ENCODE measurements at regions not wholly inside any gene's neighbourhood (a gene's known extent, or its start where the extent isn't known, plus 50 kb on each side); places are given as distances from the start of the nearest gene placed in this dataset.

GRCh38 chr9:118109542-118109941 is 405.3 kb downstream of the TLR4 start:
- TF ChIP-seq CTCF (optimal IDR thresholded peaks at IDR 0.05 in 1 of 3, IDR thresholded peaks at IDR 0.05 in 1 of 3, conservative IDR thresholded peaks at IDR 0.05 in 1 of 3; ENCODE audit: extremely low read depth in 1 of 3, insufficient read depth in 2 of 3, low read length in 3 of 3) (no peak), EZH2 (IDR thresholded peaks at IDR 0.05; ENCODE audit: low read length) (no peak)
- H3K27ac ChIP-seq (ENCODE audit: control insufficient read depth, insufficient read depth, low read length) = no peak overlapping the region
- no peak for FAIRE-seq
- no peaks in the 10 kb centered on the region for H3K27me3 ChIP-seq (ENCODE audit: control insufficient read depth, extremely low read depth, insufficient read depth, low read length)
- dilution Hi-C loops (cut with MboI; ENCODE audit: extremely low pct_ligation_motif_present, low sequenced_read_pairs) = no loop called here
- H3K79me2 ChIP-seq (ENCODE audit: control insufficient read depth, insufficient read depth, low read length) = no peaks in the 10 kb centered on the region
- H4K20me1 ChIP-seq (ENCODE audit: control insufficient read depth, extremely low read depth, insufficient read depth, low read length) = no peaks in the 10 kb centered on the region
- H3K9me1 ChIP-seq (ENCODE audit: control insufficient read depth, extremely low read depth, insufficient read depth, low read length) = no peaks in the 10 kb centered on the region
- no peak overlapping the region for H3K9ac ChIP-seq (ENCODE audit: control insufficient read depth, extremely low read depth, insufficient read depth, low read length)
- no peak overlapping the region for H2AFZ ChIP-seq (ENCODE audit: control insufficient read depth, low read length)
- no peak overlapping the region for H3K4me3 ChIP-seq (ENCODE audit: control insufficient read depth in 2 of 3, extremely low read depth in 1 of 3, insufficient read depth in 2 of 3, low read depth in 1 of 3, low read length in 3 of 3)
- H3K36me3 ChIP-seq (ENCODE audit: control insufficient read depth in 2 of 2, extremely low read depth in 1 of 2, insufficient read depth in 2 of 2, low read length in 2 of 2) = no peaks in the 10 kb centered on the region
- DNase-seq (ENCODE audit: low read depth, low spot score) = no peak
- H3K4me1 ChIP-seq (ENCODE audit: control insufficient read depth, extremely low read depth, insufficient read depth, low read length) = no peaks in the 10 kb centered on the region
- no peak overlapping the region for H3K4me2 ChIP-seq (ENCODE audit: control insufficient read depth, extremely low read depth, insufficient read depth, low read depth, low read length)
- H3K9me3 ChIP-seq (ENCODE audit: control insufficient read depth, low read depth, low read length) = no peaks in the 10 kb centered on the region

- Histone ChIP-seq H3K4me1 (ENCODE audit: control insufficient read depth, extremely low read depth, insufficient read depth, low read length) (no peaks in the 10 kb centered on the region), H3K9me3 (ENCODE audit: control insufficient read depth, low read depth, low read length) (no peaks in the 10 kb centered on the region), H4K20me1 (ENCODE audit: control insufficient read depth, extremely low read depth, insufficient read depth, low read length) (no peaks in the 10 kb centered on the region), H3K27ac (ENCODE audit: control insufficient read depth, insufficient read depth, low read length) (no peak overlapping the region), H2AFZ (ENCODE audit: control insufficient read depth, low read length) (no peak overlapping the region), H3K9ac (ENCODE audit: control insufficient read depth, extremely low read depth, insufficient read depth, low read length) (no peak overlapping the region), H3K4me3 (ENCODE audit: control insufficient read depth in 2 of 3, extremely low read depth in 1 of 3, insufficient read depth in 2 of 3, low read depth in 1 of 3, low read length in 3 of 3) (no peak overlapping the region), H3K9me1 (ENCODE audit: control insufficient read depth, extremely low read depth, insufficient read depth, low read length) (no peaks in the 10 kb centered on the region), H3K4me2 (ENCODE audit: control insufficient read depth, extremely low read depth, insufficient read depth, low read depth, low read length) (no peak overlapping the region), H3K36me3 (ENCODE audit: control insufficient read depth in 2 of 2, extremely low read depth in 1 of 2, insufficient read depth in 2 of 2, low read length in 2 of 2) (no peaks in the 10 kb centered on the region), H3K79me2 (ENCODE audit: control insufficient read depth, insufficient read depth, low read length) (no peaks in the 10 kb centered on the region), H3K27me3 (ENCODE audit: control insufficient read depth, extremely low read depth, insufficient read depth, low read length) (no peaks in the 10 kb centered on the region)
- DNase-seq (ENCODE audit: low read depth, low spot score) (no peak), FAIRE-seq (no peak)
- dilution Hi-C loops (cut with MboI; ENCODE audit: extremely low pct_ligation_motif_present, low sequenced_read_pairs) = no loop called here
- TF ChIP-seq EZH2 (IDR thresholded peaks at IDR 0.05; ENCODE audit: low read length) (no peak), CTCF (optimal IDR thresholded peaks at IDR 0.05 in 1 of 3, IDR thresholded peaks at IDR 0.05 in 1 of 3, conservative IDR thresholded peaks at IDR 0.05 in 1 of 3; ENCODE audit: extremely low read depth in 1 of 3, insufficient read depth in 2 of 3, low read length in 3 of 3) (no peak)
Measured at GRCh38 chr9:118121361-118121760, 417.2 kb downstream of the TLR4 start.
